Astrocyte of the cerebellum (primary cell): ENCODE measurements at regions not wholly inside any gene's neighbourhood (a gene's known extent, or its start where the extent isn't known, plus 50 kb on each side); places are given as distances from the start of the nearest gene placed in this dataset.

ENCODE experiments used
- DNase-seq: peaks from one replicate; pipeline ENCODE4 v3.0.0-alpha.2; 2011; ENCODE audit warnings: low read depth
- H3K4me3 ChIP-seq: 2 replicates; pipeline ENCODE4 v1.5.1; 2011; ENCODE audit warnings: mild to moderate bottlenecking, low read depth, low read length, moderate library complexity
- in situ Hi-C: cut with HindIII; loops from 2 replicates; pipeline ENCODE4 v1.10.0; 2017; ENCODE audit warnings: low sequenced_read_pairs
- TF ChIP-seq, protein P1 (sequence below): IDR thresholded peaks from 2 replicates; pipeline ENCODE4 v1.5.1; 2012; ENCODE audit warnings: low read length, low read depth, moderate library complexity, mild to moderate bottlenecking; ENCODE audit errors: missing control alignments

DNA sequence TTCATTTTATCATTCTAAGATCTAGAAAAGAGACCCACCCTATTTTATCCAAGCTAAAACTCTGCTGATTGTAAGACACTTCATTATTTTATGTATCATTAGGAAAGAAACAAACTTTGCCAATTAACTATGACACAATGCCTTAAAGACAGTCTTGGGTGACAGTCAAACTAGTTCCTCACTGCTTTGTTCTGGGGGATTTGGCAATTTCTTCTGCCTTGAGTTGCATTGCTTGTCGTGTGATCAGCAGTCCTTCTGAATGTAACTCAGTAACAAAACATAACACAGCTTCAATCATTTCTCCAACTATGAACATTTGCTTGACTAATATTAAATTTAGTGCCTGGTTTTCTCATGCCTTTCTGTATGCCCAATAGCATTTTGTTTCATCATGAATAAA is 577.9 kb upstream of the DIPK2B start:
- in situ Hi-C loops: no loop called here
- H3K4me3 ChIP-seq: no peak overlapping the region
- TF ChIP-seq, protein P1, sequence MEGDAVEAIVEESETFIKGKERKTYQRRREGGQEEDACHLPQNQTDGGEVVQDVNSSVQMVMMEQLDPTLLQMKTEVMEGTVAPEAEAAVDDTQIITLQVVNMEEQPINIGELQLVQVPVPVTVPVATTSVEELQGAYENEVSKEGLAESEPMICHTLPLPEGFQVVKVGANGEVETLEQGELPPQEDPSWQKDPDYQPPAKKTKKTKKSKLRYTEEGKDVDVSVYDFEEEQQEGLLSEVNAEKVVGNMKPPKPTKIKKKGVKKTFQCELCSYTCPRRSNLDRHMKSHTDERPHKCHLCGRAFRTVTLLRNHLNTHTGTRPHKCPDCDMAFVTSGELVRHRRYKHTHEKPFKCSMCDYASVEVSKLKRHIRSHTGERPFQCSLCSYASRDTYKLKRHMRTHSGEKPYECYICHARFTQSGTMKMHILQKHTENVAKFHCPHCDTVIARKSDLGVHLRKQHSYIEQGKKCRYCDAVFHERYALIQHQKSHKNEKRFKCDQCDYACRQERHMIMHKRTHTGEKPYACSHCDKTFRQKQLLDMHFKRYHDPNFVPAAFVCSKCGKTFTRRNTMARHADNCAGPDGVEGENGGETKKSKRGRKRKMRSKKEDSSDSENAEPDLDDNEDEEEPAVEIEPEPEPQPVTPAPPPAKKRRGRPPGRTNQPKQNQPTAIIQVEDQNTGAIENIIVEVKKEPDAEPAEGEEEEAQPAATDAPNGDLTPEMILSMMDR: no peak
- DNase-seq: no peak

DNA sequence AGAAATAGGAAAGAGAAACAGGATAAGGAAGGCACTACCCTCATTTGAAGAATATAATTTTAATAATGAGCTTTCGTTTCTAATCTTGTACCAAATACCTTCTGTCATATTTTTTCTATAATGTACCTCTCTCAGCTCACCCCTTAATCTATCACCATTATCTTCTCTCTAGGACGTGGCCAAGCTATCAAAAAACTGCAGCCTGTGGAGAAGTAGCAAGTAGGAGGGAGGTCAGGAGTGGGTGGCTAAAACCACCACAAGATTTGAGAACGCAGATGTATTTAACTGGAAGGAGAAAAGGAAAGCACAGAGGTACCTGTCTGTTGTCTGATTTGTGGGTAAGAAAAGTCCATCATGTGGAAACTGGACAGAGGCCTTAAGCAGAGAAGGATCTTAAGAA is 576.7 kb upstream of the DIPK2B start:
- no peak for DNase-seq
- in situ Hi-C loops: no loop called here
- TF ChIP-seq, protein P1: no peak

DNA sequence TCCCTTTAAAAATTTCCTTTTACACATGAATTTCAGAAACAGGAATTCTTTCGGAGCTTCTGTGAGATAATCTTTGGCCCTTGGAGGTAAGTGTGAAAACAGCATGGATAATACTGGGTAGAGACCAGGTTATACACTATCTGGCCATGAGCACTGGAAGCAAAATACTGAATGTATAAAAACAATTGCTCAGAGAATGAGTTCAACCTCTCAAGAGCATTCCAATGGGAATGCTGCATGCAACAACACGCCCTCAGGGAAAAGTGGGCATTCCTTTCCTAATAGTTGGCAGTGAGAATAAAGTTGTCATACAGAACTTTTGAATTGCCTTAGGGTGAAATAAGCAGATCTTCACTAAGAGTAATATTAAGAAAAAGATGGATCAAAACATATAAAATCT is 574.8 kb upstream of the DIPK2B start:
- H3K4me3 ChIP-seq: no peak overlapping the region
- DNase-seq: no peak
- in situ Hi-C loops: no loop called here
- TF ChIP-seq, protein P1: no peak

More for the DNA sequence above, 576.7 kb upstream of the DIPK2B start:
- H3K4me3 ChIP-seq: no peak overlapping the region

DNA sequence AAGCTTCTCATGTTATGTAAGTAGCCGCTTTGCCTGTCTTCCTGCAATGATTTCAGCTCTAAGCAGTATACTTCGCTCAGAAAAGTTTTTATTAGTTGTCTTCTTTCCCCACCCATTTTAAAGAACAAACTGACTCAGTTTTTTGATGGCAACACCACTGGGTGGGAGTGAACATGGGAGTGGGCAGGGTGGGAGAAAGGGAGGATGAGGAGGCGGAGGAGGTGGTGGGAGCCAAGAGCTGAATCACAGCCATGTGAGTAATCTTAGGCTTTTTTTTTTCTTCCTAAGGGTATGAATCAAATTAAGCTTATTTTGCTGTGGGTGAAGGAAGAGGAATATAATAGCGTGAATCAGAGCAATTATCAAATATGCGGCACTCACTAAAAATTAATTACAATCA is 574.3 kb upstream of the DIPK2B start:
- in situ Hi-C loops: no loop called here
- DNase-seq: no peak
- TF ChIP-seq, protein P1: no peak
- H3K4me3 ChIP-seq: no peak overlapping the region

DNA sequence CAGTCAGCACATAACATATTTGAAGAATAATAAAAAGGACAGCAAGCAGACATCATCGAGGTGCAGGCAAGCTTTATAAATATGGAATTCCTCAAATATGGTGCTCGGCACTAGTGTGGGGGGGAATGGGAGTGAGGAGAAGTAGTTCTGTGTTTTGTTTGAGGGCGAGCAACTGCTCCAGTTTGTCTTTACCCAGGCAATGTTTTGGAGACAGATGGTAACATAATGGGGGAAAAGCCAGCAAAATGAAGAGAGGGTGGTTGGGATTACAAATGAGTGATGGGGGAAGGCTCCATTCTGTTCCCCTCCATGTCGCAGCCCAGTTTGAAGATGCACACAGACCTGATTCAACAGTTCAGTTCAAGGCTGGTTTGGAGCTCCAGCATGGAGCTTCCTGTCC is 572.9 kb upstream of the DIPK2B start:
- in situ Hi-C loops: no loop called here
- TF ChIP-seq, protein P1: no peak
- H3K4me3 ChIP-seq: no peak overlapping the region

DNA sequence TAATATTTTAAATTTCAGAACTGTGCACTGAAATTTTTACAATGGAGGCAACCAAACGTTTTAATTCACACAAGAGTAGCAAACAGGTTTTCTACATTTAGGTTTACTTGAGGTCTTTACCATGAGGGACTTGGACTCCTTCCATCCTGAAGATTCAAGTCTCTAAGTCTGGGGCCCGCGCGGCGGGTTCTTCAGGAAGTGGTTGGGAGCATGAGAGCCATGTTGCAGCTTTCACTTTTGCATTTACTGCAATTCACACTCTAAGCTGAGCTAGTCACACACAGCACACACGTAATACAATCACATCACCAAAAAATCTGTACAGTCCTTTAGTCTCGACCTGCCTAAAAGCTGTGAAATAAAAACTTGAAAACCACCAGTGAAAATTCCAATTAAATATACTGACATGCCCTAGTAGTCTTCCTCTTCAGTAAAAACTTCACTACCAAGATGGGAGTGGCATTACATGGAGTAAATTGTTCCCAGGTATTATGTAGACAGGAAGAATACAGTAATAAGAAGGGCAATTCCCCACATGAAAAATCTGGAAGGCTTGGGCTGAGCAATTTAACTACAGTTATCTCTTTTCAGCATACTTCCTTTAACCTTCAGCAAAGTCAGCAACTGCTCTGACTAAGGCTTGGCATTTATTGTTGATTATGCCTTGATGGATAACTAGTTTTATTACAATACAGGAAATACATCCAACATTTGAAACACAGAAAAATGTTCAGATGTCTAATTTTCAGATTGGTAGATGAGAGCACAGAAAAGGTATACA is 571.1 kb upstream of the DIPK2B start:
- no peak for DNase-seq
- in situ Hi-C loops: no loop called here
- H3K4me3 ChIP-seq: peak overlapping the region; percentile 61
- TF ChIP-seq, protein P1: no peak

More for the DNA sequence above, 572.9 kb upstream of the DIPK2B start:
- DNase-seq: no peak
